Hepatic stellate cell (primary cell): ENCODE measurements at regions not wholly inside any gene's neighbourhood (a gene's known extent, or its start where the extent isn't known, plus 50 kb on each side); places are given as distances from the start of the nearest gene placed in this dataset.
"Not testable (repeated sequence)": the region's sequence is repeated elsewhere in the genome, so short reads cannot be mapped to it uniquely, and the experiment has no call there.

Experiments
- DNase-seq: peaks from one replicate; pipeline ENCODE4 v3.0.0; 2011; ENCODE audit warnings: low spot score

DNA sequence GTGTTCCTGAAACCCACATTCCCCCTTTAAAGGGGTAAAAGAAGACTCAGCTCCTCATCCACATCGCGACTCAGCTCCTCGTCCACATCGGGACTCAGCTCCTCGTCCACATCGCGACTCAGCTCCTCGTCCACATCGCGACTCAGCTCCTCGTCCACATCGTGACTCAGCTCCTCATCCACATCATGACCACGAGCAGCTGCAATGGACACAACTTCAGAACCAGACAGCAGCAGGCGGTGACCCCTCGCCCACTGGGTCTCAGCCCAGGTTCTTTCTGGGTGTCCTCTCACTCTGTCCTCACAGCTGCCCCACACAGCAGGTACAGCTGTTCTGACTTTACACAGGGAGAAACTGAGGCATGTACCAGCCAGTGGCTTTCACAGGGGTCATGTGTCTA, 163.5 kb upstream of the SALL3 start:
- DNase-seq, result no peak

- DNase-seq, result no peak
Measured at GRCh38 chr18:78816916-78817315, 162.7 kb upstream of the SALL3 start.

DNA sequence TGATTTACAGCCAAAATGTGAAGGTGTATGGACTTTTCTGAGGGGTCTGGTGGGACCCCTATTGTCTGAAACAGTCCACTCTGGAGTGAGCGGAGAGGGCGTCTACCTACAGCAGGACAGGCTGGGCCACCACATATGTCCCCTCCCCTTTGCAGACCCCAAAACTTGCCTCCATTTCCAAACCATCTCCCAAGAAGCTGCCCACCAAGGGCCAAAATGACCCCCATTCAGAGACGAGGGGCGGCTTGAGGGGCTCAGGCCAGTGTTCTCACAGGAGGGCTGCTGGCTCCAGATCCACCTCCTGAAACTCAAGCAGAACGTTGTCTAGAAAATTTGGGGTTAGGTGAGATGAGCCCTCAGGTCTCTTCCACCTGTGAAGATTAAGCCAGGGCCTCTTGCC, 161.1 kb upstream of the SALL3 start:
- no peak for DNase-seq

DNA sequence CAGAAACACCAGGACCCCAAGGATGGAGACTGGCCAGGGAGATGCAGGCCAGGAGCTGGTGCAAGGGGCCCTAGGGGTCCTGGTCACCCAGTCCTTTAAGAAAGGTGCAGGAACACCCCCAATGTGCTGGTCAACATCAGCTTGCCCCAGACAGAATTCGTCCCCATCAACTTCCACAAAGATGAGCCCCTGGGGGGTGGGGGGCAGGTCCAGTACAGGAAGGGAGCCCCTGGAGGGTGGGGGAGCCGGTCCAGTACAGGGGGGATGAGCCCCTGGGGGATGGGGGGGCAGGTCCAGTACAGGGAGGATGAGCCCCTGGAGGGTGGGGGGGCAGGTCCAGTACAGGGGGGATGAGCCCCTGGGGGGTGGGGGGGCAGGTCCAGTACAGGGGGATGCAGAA, 160.7 kb upstream of the SALL3 start:
- no peak for DNase-seq

DNA sequence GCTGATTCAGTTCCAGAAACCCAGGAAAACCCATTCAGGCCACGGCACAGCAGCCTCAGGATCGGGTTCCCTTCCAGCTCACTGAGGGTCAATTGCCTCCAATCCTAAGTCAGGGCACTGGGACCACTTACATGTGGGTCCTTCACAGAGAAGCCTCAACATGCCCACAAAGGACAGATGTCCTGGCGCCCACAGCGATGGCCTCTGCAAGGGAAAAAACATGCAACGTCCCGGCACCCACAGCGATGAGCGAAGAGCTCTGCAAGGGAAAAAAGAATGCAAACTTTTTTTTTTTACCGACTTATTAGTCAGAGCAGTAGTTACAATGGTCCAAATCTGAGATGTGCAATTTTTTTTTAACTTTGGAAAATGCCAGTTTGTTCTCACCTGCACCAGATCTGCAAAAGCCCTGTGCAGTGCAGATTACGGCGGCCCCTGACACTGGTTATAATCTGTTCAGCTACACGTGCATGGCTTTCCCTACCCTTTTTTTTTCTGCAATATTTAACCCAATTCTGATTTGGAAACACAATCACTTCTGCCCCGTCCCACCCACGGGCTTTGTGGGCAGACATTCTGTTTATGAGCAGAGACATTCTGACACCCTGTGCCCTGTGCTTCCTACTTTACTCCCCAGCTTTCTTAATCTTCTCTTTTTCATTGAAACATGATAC, 159.3 kb upstream of the SALL3 start:
- no peak for DNase-seq

DNA sequence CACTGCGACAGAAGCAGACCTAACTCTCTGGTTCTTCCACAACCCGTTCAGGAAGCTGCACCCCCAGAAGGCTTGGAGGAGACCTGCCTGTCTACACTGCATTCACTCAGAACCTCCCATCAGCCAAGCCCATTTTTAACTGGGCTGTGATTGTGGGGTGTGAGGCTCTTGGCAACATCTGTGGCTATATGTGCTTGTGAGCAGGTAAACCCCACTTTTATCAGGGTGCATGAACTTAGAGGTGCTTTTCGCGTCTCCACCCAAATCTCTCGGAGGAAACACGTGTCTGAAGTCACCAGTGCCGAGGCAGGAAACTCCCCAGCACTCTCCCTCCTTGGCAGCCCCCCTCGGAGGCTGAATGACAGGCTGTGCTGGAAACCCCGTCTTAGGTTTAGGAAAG, 158.2 kb upstream of the SALL3 start:
- DNase-seq, result no peak

DNA sequence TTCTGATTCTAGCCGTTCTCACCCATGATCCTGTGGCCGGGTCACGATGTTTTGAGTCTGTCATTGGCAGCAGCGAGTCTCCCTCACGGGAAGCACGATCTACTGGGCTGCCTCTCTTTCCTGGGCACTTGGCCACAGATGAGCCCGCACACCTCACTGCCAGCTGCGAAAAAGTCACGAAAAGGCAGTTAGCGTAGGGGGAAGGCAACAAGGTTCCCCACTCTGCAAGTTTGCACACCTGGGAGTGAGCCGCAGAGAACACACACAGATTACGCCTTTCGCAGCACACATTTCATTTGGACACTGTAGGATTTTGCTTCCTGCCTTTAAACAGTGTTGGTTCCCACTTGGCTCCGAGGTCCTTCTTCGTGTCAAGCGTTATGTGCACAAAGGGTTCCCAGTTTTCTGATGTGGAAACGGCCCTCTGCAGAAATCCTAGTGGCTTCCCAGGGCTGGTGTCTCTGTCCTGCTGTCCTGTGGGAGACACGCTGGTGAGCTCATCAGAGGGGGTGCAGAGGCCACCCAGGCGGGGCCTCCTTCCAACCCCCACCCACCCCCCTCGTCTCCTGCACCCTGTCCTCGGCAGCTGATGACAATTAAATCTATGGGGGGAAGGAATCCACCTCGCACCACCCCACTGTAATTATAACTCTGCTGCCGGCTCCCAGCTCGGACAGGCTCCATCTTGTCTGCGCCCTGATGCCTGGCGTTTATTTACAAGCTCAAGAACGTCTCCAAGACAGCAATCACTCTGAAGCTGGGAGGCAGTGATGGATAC, 157.3 kb upstream of the SALL3 start:
- no peak for DNase-seq

DNA sequence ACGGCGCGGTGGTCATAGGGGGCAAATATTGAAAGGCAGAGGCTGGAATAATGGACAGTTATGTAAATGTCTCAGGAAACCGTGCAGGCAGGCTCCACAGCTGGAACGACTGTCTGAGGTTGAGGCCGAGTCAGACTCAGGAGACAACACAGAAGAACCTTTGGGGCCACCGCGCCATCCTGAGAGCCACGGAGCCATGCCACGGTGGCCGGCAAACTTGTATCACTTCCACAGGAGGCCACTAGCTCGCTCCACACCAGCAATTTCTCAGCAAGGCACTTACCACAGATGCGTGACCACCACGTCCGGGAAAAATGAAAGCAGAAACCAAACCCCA, 156.7 kb upstream of the SALL3 start:
- DNase-seq, result no peak

GRCh38 chr18:78825168-78825567, 154.4 kb upstream of the SALL3 start:
- DNase-seq, result no peak

DNA sequence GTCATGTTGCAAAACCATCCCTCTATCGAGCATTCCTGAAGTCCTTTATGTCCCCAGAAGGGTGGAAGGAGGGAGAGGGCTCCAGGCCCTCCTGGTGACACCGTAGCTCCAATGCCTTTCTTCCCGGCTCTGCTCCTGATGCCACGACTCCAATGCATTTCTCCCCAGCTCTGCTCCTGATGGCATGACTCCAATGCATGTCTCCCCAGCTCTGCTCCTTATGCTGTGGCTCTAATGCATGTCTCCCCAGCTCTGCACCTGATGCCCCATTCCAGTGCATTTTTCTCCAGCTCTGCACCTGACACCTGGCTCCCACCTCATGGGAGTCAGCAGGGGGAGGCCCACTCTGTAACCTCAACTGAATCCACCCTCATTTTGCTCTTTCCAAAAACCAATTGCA, 153.0 kb upstream of the SALL3 start:
- no peak for DNase-seq

- DNase-seq, result no peak
Measured at GRCh38 chr18:78827141-78827540, 152.5 kb upstream of the SALL3 start.

- DNase-seq, result no peak
Measured at GRCh38 chr18:78828131-78828530, 151.5 kb upstream of the SALL3 start.

DNA sequence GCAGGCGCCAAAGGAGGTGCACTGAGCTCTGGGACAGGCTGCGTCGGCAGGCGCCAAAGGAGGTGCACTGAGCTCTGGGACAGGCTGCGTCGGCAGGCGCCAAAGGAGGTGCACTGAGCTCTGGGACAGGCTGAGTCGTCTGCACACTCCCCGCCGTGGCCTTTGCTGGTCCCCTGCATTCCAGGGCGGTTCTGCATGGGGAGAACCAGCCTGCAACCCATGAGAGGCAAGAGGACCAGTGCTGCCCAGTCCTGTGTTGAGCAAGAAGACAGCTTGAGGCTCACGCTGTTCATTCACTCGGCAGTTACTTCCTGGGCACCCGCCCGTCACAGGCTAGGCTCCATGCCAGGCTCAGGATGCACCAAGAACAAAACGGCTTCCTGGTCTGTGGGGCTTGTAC, 150.6 kb upstream of the SALL3 start:
- DNase-seq, result not testable (repeated sequence)

- DNase-seq, result no peak
Measured at GRCh38 chr18:78830161-78830560, 149.5 kb upstream of the SALL3 start.

DNA sequence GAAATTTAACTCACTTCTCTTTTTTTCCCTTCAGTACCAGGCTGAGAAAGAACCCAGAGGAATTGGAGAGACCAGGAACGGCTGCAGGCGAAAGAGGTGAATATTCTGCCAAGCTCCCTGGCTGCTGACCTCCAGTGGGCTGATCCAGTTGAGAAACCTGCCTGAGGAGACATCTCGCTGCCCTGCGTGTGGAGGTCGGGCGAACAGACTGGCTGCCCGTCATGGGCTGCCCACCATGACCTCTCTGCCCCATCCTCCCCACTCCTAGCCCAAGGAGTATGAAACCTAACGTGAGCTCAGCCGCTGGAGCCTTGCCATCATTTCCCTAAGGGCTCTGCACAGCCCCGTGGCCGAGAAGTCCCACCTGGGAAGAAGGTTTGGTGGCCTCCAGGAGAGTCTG, 148.8 kb upstream of the SALL3 start:
- no peak for DNase-seq

DNA sequence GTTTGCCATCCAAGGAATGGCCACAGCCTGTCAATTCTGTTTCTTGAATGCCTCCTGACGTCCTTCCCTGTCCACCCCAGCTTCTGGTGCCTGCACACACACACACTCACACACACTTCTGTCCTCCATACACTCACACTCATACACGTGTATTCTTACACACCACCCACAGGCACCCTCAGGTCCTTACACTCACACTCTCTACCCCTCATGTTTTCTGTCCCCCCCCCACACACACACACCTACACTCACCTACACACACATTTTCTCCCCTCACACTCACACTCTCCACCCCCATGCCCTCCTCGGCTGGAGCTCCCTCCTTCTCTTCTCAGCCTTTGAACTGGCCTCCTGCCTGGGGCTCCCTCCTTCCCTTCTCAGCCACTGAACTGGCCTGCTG, 148.0 kb upstream of the SALL3 start:
- DNase-seq, result no peak

DNA sequence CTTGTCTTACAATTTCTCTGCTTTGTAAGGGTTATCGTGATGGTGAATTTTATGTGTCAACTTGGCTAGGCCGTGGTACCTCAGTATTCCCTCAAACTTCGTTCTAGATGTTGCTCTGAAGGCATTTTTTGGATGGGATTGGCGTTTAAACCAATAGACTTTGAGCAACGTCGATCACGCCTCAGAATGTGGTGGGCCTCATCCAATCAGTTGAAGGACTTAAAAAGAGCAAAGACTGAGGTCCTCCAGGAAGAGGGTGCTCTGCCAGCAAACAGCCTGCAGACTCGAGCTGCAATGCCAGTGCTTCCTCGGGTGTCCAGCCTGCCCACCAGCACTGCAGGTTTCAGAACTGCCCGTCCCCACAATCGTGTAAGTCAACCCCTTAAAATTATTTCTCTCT, 145.8 kb upstream of the SALL3 start:
- DNase-seq, result no peak

DNA sequence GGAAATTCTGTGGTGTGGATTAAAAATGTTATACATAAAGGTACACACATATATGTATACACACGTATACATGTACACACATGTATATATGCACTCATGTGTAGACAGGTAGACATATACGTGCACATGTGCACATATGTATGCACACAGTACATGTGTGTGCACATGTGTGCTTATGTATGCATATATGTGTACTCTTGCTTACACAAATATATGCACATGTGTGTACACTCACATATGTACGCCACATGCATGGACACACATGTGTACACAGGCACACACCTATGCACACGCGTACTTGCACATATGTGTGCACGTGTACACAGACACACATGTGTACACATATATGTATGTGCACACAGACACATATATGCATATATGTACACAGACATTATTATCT, 142.8 kb upstream of the SALL3 start:
- DNase-seq, result no peak

- no peak for DNase-seq
Measured at GRCh38 chr18:78837754-78838153, 141.9 kb upstream of the SALL3 start.

GRCh38 chr18:78838183-78838582, 141.4 kb upstream of the SALL3 start:
- DNase-seq, result no peak

GRCh38 chr18:78849046-78849445, 130.6 kb upstream of the SALL3 start:
- no peak for DNase-seq

DNA sequence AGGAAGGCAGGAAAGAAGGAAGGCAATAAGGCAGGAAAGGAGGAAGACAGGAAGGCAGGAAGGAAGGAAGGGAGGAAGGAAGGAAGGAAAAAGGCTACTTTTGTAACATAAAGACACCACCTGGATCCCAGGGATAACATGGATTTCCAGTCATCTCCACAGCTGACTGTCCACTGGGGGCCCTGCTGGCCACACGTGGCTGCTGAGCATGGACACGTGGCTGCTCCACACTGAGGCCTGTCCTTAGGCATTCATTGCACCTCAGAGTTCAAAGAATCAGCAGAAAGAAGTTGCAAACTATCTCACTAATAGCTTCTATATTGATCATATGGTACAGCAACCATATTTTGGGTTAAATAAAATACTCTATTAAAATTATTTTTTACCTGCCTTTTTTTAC, 130.2 kb upstream of the SALL3 start:
- DNase-seq, result no peak

- DNase-seq, result no peak
Measured at GRCh38 chr18:78853341-78853740, 126.3 kb upstream of the SALL3 start.

DNA sequence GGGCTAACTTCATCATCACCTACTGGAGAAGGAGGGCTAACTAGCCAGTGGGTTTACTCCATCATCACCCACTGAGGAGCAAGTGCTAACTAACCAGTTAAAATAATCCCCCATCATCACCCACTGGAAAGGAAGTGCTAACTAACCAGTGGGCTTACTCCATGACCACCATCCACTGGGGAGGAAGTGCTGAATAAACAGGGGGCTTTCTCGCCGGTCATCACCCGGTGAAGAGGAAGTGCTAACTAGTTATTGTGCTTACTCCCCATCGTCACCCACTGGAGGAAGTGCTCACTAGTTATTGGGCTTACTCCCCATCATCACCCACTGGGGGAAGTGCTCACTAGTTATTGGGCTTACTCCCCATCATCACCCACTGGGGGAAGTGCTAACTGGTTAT, 124.4 kb upstream of the SALL3 start:
- DNase-seq, result no peak
